ENCODE measurements at regions not wholly inside any gene's neighbourhood (a gene's known extent, or its start where the extent isn't known, plus 50 kb on each side); places are given as distances from the start of the nearest gene placed in this dataset.
"Not testable (repeated sequence)": the region's sequence is repeated elsewhere in the genome, so short reads cannot be mapped to it uniquely, and the experiment has no call there.

DNA sequence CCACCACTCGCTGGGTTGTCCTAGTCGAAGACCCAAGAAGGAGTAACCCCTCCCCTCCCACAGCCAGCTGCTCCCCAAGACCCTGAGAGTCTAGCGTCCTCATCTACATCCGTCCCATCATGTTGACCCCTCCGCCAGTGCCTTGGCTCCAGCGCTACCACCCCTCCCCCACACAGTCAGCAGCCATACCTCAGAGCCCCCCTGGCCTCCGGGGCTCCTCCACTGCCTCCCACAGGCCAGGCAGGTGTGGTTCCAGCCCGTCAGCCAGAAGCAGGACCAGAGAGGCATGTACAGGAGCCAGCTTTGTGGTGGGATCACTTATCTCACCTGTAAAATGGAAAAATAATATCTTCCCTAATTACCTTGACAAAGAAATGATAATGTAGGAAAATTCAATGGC is 51.5 kb upstream of the PHF21B start:
- no peak for DNase-seq (ENCODE audit: low spot score)

DNA sequence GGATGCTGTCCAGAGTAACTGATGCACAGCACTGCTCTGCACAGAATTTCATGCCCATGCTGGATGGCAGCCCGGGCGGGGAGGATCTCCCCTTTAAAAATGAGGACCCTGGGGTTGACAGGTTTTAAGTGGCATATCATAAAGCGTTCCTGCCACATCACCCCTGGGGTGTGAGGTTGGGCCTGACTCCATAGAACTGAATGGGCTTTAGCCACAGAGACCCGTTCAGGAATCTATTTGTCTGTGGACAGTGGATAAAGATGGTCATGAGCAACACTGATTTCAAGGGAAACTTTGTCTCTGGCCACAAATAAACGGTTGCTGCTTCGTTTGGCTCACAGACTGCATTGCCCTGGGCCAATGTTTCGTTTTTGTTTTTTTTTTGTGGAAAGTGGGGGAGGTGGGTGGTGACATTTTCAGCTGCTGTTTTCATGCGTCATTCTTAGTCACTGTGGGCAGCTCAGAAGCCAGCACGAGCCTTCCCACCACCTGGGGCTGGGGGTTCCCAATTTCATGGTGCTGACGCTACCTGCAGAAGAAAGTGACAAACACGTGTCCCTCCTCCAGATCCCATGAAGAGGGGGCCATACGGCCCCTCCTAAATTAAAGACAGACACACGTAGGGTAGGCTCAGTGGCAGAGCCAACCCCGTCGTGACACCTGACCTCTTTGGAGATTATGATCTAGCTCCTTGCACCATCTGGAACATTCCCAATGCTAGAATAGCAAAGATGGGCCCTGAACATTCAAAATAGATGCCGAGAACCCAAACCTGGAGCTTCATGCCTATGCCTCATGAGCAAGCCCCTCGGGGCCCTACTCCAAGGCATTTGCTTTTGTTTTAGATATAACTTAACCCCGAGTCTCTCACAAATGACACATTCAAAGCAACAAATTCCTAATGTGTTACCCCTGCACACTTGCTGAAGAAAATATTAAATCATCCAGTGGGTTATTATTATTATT is 54.8 kb upstream of the PHF21B start:
- DNase-seq (ENCODE audit: low spot score), result no peak

DNA sequence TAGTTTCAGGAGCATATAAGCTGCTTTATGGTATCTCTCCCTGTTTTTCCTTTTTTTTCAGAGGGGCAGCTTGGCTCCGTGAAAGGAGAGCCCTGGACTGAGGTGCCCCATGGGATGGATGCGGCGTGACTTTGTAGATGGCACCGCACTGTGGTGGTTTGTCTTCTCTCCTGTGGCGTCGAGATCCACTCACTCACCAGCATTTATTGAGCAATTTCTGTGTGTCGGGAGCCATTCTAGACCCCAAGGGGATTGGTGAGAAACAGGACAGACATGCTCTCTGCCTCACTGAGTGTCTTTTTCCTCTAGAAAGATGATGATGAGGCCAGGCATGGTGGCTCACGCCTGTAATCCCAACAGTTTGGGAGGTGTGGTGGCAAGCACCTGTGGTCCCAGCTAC is 55.9 kb upstream of the PHF21B start:
- no peak for DNase-seq (ENCODE audit: low spot score)

DNA sequence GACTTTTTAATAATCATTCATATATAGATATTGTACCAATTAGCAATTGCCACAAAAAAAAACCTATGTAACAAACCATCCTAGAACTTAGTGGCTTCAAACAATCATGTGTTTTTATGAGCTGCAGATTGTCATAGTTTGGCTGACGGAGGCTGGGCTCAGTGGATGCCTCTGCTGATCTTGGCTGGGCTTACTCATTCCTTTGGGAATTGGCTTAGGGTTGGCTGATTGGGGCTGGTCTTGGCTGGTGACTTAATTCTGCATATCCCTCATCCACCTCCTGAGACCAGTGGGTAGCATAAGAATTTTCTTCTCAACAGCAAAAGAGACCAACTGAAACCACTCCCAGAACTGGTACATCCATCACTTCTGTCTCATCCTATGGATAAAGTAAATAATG is 57.9 kb upstream of the PHF21B start:
- no peak for DNase-seq (ENCODE audit: low spot score)

DNA sequence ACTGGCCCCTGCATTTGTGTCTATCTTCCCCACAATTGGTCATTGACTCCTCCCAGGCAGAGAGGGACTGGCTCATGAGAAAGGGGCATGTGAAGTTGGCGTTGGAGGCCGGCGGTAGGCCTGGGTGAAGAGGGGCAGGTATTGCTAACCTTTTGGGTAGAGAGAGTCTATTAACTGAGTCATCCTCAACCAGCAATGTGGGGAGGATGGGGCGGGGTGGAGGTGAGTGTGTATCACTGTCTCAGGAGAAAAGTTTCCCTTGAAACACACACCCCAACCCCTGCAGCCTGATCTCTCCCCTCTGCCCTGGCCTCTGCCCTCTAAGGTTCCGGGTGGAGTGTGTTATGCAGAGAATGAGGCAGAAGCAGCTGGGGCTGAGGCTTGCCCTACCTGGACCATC is 60.1 kb upstream of the PHF21B start:
- DNase-seq (ENCODE audit: low spot score), result no peak

DNA sequence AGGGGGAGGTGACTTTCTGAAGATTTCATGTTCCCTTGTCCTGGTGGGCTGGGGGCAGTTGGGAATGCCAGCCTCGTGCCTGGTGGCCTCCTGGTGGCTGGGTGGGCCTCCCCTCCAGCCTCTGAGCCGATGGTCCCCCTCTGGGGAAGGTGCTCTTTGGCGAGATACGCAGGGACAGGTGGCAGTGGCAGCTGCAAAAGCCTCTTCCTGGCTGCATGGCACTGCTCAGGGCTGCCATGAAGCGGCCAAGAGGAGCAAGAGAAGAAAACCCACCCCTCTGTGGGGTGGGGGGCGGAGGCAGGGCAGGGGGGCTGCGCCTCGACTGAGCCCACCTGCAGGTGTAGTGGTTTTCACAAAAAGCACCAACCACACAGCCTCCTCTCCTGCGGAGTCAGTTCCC is 61.8 kb upstream of the PHF21B start:
- DNase-seq (ENCODE audit: low spot score), result no peak

DNA sequence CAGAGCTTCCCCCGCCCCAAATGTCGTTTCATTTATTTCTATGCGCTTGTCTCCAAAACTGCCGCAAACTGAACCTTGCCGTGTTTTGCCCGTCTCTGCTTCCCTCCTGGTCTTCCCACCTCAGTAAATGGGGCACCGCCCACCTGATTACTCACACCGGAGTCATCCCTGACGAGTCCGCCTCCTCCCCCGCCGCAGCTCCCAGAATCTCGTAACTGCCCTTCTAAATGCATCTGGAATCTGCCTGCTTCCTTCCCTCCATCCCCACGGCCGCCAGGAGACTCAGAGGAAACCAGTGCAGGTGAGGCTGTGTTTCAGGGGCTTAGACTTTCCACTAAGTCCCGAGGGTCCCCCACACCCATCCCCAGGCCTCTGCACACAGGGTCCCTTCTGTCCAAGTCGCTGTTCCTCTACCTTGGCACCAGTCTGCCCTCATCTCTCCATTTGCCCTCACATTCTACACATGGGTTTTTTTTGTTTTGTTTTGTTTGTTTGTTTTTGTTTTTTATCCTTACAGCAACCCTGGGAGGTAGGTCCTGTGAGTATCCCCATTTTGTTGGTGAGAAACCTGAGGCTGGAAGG is 62.6 kb upstream of the PHF21B start:
- DNase-seq (ENCODE audit: low spot score), result no peak

DNA sequence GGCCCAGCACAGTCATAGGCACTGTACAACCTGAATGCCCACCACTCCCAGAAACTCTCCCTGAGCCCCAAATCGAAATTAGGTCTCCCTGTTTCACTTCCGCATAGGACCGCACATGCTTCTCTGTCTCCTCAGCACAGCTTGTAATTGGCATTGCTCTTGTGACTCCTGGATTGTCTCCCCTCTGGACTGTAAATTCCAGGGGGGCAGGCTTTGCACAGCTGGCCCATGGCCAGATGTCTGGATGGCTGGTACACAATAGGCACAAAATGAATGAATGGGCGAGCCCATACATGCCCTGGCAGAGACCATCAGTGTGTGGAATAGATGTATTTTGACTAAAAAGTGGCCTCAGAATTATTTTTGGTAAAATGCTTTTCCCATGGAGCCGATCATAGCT is 63.3 kb upstream of the PHF21B start:
- DNase-seq (ENCODE audit: low spot score), result no peak

DNA sequence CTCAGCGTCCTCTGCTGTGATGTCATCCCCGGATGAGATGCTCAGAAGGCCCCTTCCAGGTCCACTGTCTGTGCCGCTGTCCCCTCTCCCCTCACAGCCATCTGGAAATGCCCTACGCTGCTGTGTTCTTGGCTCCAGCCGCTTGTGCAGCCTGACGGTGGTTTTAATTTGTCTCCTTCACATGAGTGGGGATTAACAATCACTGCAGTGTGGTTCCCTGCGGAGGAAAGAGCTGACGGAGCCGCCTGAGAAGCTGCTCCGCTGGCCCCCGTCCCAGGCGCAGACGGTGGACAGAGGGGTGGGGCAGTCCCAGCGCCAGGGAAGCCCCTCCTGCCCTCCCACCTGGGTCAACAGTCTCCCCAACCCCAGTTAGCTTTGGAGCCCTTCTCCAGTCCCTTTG is 67.5 kb upstream of the PHF21B start:
- DNase-seq (ENCODE audit: low spot score), result no peak

DNA sequence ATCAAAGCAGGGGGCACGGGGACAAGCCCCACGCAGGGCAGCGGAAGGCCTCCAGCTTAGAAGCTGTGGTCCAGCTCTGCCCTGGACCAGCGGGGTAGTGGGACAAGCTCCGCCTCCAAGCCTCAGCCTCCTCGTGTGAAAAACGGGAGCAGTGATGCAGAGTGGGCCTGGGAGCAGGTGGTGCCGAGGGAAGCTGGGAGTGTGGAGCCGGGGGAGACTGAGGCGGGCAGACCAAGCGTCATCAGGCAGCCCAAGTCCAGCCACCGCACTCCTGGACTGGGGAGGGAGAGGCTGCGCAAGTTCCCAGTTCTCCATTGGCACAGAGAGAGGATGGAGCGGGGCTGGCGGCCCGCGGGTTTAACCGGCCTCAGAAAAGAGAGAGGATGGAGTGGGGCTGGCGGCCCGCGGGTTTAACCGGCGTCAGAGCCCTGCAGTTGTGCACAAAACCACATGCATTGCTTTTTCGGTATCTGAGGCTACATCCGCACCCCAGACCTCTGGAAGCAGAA is 68.1 kb upstream of the PHF21B start:
- DNase-seq (ENCODE audit: low spot score), result no peak

DNA sequence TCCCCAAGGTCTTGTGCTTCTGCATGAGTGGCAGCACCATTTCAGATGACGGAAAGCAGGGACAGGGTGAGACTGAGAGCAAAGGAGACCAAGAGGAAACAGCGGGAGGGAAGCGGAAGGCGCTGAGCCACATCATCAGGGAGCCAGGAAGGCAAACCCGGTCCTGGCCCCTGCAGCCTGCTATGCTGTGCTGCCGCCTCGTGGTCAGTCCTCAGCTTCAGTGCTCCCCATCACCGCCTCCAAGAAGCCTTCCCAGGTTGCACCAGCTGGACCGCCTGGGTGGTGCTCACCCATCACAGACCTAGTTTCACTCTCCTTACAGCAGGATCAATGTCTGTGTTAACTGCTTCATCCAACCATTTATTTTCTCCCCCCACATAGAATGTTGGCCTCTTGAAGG is 73.0 kb upstream of the PHF21B start:
- DNase-seq (ENCODE audit: low spot score), result no peak

DNA sequence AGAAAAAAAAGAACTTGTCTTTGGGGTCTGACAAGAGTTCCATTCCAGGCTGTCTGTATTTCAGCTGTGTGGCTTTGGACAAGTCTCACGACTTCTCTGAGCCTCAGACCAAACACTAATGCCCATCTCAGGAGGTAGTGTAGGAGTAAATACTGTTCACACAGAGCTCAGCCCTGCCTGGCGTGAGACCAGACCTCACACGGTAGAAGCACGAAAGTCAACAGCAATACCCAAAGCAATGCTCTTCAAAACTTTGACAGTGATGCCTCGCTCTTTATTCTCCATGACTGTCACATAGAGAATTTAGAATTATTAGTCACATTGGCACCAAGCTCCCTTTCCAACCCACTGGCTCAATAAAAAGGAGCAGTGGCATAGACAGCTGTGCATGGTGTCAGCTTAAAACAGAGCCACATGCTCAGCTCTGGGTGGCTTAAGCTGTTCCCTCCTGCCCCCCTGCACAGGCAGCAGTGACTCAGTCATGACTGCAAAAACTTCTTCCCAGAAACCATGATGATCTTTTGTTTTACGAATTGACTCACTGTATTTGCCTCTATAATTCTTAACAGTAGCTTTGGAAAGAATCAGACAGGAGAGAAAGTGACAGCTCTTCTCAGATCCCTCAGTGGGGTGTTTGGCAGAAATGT is 74.0 kb upstream of the PHF21B start:
- no peak for DNase-seq (ENCODE audit: low spot score)

DNA sequence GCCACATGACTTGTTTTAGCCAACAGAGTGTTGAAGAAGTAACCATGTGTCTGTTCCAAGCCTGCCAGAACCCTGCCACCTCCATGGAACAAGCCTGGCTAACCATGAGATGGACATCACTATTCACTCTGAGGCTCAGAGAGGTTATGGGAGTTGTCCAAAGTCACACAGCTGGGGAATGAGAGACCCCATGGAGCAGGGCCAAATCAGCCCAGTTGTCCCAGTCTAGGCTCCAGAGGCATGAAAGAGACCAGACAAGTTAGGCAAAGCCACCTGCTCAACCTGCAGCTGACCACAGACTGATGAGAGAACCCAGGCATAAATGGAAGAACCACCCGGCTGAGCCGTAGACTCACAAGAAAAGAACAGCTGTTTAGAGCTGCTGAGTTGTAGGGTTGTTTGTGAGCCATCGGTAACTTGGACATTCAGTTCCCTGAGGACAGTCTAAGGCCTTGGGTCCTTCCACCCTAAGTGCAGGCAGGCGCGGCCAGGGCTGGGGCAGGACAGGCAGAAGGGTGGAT is 74.7 kb upstream of the PHF21B start:
- DNase-seq (ENCODE audit: low spot score), result no peak

DNA sequence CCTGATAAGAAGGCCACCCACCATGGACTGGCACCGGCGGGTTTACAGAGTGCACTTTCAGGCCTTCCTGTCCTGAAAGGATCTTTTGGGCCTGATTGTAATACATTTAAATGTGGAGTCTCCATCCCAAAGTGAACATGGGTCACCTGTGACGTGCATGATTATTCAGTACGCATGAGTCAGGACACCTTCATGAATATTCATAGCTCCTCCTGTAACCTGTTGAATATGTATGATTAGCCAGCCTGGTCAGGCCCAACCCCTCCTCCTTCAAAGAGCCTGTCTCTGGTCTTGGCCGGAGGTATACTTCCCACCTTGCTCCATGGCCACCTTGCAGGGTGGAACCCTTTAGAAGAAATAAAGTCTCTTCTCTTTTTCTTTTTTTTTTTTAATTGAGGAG is 75.9 kb upstream of the NUP50 start:
- DNase-seq (ENCODE audit: low spot score), result no peak

DNA sequence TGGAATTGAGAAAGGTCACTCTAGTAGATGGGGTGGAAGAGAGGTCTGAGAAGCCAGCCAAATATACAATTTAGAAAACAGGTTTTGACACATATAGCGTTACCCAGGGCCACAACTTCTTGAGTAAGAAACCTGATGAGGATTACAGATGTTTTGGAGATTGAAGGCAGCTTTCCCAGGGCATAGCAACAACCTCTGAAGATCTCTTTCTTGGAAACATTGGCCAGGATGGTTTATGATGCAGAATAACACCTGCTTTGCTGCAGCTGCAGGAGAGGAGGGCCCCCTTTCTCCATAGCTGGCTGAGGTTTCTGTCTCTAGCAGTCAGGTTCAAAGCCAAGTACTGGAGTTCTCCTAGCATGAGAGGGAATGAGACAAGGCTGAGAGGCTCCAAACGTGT is 75.1 kb upstream of the NUP50 start:
- DNase-seq (ENCODE audit: low spot score), result no peak

DNA sequence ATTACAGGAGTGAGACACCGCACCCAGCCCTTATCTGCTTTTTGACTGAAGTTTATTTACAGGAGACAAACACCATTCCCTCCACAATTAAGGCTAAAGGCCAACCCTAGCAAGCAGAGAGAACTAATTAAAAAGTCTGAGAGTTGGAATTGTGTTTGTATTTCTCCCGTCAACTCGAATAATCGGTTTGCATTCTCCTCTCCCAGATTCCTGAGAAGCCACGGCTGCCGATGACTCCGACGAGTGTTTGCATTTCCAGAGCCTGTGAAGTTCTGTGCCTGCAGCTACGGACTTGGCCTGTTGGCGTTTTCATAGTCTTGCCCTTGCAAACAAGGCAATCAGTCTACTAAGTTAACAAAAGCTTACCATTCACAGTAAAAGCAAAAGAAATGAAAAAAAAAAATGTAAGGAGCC is 73.2 kb upstream of the NUP50 start:
- DNase-seq (ENCODE audit: low spot score), result no peak

DNA sequence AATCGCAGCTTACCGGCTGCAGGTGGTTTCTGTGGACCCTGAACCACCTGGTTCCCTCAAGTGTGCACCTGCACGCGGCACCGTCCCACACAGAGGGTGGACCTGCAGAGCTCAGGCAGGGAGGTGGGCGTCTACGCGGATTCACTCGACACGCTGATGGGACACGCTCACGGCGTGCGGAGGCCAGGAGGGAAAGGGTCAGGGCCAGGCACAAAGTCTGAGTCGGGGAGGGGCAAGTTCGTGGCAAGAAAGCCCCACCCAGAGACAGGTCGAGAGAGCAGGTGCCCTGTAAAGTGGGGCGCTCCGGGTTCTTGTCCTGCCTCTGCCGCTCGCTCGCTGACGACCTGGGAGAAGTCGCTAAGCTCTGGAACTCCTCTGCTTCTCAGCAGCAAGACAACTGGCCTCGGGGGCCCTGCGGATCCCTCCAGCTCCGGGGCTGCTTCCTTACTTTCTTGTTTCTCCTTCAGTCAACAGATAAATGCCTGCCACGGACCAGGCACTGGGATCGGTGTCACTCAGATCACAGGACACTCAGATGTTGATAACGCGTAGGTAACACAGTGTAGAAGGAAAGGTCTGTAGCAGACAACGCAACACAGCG is 72.4 kb upstream of the NUP50 start:
- no peak for DNase-seq (ENCODE audit: low spot score)

DNA sequence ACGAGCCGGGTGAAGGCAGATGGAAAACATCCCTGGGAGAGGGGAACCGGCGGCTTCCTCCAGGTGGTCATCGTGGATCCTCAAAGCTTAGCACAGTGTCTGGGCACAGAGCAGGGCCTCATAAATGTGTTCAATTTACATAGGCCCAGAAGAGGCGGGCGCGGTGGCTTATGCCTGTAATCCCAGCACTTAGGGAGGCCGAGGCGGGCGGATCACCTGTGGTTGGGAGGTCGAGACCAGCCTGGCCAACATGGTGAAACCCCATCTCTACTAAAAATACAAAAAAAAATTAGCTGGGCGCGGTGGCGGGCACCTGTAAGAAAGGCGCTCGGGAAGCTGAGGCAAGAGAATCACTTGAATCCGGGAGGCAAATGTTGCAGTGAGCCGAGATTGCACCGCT is 71.8 kb upstream of the NUP50 start:
- not testable (repeated sequence) for DNase-seq (ENCODE audit: low spot score)

DNA sequence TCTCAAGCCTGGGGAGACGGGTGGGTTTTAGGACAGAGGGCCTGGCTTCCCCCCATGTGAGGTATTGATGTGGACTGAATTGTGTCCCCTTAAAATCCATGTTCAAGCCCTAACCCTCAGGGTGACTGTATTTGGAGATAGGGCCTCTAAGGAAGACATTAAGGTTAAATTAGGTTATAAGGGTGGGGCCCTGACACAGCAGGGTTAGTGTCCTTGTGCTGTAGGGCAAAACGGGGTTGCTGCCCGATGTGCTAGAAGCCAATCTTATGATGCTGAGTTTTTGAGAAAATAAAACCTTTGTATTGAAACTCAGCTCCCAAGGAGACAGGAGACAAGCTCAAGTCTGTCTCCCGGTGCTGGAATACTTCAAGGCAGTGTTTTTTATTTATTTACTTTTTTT is 71.1 kb upstream of the NUP50 start:
- no peak for DNase-seq (ENCODE audit: low spot score)

DNA sequence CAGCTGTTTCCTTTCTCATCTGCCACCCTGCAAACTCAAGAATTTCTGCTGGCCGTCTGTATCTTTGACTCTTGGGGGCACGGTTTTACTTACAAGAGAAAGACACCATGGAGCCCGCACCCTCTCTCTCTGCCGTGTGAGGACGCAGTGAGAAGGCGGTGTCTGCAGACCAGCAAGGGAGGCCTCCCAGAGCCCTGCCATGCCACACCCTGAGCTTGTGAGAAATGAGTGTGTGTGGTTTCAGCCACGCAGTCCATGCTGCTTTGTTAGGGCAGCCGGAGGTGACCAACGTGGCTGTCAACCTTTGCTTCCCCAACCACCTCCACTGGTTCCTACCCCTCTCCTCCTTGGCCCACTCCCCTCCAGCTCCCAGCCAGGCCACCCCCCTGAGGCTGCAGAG is 70.1 kb upstream of the NUP50 start:
- DNase-seq (ENCODE audit: low spot score), result no peak

DNA sequence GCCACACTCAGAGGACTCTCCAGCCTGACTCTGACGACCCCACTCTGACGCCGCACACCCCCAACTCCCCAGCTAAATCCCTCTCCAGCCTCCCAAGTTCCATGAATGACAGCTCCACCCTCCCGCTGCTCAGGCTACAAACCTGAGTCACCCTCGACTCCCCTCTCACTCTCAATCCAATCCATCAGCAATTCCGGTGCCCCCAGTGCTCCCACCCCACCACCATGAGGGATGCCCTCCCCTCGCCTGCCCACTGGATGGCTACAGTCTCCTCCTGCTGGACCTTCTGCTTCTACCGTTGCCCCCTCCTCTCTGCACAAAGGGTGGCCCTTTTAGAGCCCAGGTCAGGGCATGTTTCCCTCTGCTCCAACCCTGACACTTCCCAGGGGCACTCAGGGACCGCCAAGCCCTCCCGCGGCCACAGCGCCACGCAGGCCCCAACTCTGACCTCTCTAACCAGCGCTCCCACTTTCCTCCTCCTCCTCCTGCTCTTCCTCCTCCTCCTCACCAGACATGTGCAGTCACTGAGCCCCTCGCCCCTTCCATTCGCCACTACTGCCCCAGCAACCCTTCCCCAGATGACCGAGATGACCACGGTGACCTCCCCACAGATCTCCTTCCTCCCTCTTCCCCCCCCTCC is 69.5 kb upstream of the NUP50 start:
- no peak for DNase-seq (ENCODE audit: low spot score)

DNA sequence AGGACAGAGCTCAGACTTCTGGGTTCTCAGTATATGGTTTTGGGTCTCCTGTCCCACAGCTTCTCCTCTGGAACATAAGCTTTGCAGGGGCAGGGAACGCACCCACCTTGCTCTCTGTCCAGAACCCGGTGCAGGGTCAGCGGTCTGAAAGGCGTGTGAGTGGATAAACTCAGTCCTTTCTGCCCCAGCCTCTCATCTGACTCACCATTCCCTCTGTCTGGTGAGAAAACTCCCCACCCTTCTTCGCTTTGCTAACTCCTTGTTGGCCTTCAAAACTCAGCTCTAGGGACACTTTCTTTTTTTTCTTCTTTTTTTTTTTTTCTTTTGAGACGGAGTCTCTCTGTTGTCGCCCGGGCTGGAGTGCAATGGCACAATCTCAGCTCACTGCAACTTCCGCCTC is 68.9 kb upstream of the NUP50 start:
- no peak for DNase-seq (ENCODE audit: low spot score)

Data from left forelimb (tissue), 1 donor.